Fibroblast of the aortic adventitia (primary cell): ENCODE measurements at regions not wholly inside any gene's neighbourhood (a gene's known extent, or its start where the extent isn't known, plus 50 kb on each side); places are given as distances from the start of the nearest gene placed in this dataset.
A peak's percentile ranks its signal among the peaks of the same experiment; 100 is the strongest.
"Not testable (repeated sequence)": the region's sequence is repeated elsewhere in the genome, so short reads cannot be mapped to it uniquely, and the experiment has no call there.

Experiments
- DNase-seq: peaks from one replicate; pipeline ENCODE4 v3.0.0-alpha.2; 2010; ENCODE audit warnings: low read depth
- H3K4me3 ChIP-seq: 2 replicates; pipeline ENCODE4 v1.5.1; 2011; ENCODE audit warnings: low read depth, mild to moderate bottlenecking, control low read depth, low read length, moderate library complexity
- CTCF ChIP-seq: IDR thresholded peaks from 2 replicates; pipeline ENCODE4 v1.5.1; 2011; ENCODE audit warnings: mild to moderate bottlenecking, low read length, control low read depth, inconsistent platforms; ENCODE audit not compliant: insufficient read depth

GRCh38 chr12:77218278-77218677 lies 152.9 kb upstream of the E2F7 start:
- TF ChIP-seq CTCF, result no peak
- no peak for DNase-seq

GRCh38 chr12:77216136-77216535 lies 150.8 kb upstream of the E2F7 start:
- H3K4me3 ChIP-seq, DNase-seq: not testable (repeated sequence)

More at GRCh38 chr12:77218278-77218677, 152.9 kb upstream of the E2F7 start:
- H3K4me3 ChIP-seq, result no peak overlapping the region

- no peak overlapping the region for H3K4me3 ChIP-seq
- peak; percentile 79 for DNase-seq
- TF ChIP-seq CTCF, result no peak
These were observed 148.8 kb upstream of the E2F7 start for GRCh38 chr12:77214136-77214535.

GRCh38 chr12:77213319-77213718 lies 147.9 kb upstream of the E2F7 start:
- no peak for DNase-seq
- no peak overlapping the region for H3K4me3 ChIP-seq
- no peak for TF ChIP-seq CTCF

GRCh38 chr12:77210724-77211123 lies 145.4 kb upstream of the E2F7 start:
- no peak for TF ChIP-seq CTCF
- no peak overlapping the region for H3K4me3 ChIP-seq
- DNase-seq, result no peak

- no peak overlapping the region for H3K4me3 ChIP-seq
- no peak for TF ChIP-seq CTCF
- DNase-seq, result no peak
These were observed 138.7 kb upstream of the E2F7 start for GRCh38 chr12:77204083-77204482.

GRCh38 chr12:77202457-77203060 lies 137.2 kb upstream of the E2F7 start:
- DNase-seq, result peak; percentile 18
- no peak for TF ChIP-seq CTCF
- H3K4me3 ChIP-seq, result no peak overlapping the region
